Activated CD8-positive, alpha-beta memory T cell treated with anti-CD3 and anti-CD28 coated beads for 48 hours (primary cell): ENCODE measurements at regions not wholly inside any gene's neighbourhood (a gene's known extent, or its start where the extent isn't known, plus 50 kb on each side); places are given as distances from the start of the nearest gene placed in this dataset.

Experiments used
- DNase-seq, 3 experiments: peaks; one replicate each; pipeline ENCODE4 v3.0.0-alpha.2; 2020; ENCODE audit warnings: low read depth in 2 of 3, low spot score in 2 of 3

- no peak for DNase-seq
These were observed 76.2 kb upstream of the ARHGAP32 start for GRCh38 chr11:129268371-129268770.

DNA sequence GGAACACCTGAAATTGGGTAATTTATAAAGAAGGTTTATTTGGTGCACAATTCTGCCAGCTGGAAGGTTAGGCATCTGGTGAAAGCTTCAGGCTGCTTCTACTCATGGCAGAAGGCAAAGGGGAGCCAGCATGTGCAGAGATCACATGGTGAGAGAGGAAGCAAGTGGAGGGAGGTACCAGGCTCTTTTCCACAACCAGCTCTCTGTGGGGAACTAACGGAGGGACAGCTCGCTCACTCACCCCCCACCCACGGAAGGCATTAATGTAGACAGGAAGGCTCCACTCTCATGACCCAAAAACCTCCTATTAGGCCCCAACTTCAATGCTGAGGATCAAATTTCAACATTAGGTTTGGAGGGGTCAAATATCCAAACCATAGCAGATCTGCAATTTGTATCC lies 75.6 kb upstream of the ARHGAP32 start:
- no peak for DNase-seq

DNA sequence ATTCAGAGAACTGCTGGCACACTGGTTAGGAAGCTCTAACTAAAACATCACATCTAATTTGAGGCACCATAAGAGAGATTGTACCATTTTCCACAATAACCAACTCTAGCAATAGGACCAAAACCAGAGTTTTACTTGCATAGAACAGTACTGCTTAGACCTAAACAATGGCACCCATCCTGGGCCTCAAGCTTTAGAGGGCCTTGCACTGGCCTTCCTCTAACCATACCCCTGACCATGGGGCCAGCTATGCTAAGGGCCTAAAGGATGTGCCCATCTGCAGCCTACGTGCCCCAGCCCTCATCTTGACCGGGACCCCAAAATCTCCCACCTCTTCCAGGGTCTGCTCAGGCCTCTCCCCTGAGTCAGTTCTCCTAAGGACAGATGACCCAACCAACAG lies 74.4 kb upstream of the ARHGAP32 start:
- DNase-seq: no peak

GRCh38 chr11:129265125-129265788 lies 73.1 kb upstream of the ARHGAP32 start:
- DNase-seq: no peak

DNA sequence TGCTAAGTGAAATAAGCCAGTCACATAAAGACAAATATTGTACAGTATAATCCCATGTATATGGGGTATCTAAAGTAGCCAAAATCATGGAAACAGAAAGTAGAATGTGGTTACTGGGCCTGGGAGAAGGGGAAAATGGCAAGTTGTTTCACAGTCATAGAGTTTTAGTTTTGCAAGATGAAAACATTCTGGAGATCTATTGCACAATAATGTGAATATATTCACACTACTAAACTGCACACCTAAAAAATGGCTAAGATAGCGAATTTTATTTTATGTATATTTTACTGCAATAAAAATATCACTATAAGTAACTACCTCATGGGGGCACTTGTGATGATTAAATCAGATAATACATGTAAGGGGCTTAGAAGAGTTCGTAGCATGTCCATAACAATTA lies 72.0 kb upstream of the ARHGAP32 start:
- DNase-seq: no peak

DNA sequence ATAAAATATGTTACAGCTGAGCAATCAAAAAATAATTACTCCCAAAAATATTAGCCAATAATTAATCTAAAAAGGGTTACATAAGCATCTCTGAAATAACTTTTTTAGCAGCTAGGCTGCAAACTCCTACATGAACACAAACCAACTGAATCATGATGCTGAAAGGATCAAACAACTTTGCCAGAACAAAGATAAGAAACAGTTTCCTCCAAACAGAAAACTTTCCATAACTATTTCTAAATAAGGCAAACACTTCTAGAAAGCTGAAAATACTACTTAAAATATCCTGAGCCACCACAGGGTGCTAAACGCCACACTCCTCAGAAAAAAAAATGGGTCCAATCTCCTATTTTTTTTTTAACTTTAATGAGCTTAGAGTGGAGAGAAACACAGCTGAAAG lies 68.6 kb upstream of the ARHGAP32 start:
- no peak for DNase-seq

GRCh38 chr11:129259931-129260348 lies 67.8 kb upstream of the ARHGAP32 start:
- DNase-seq: no peak

DNA sequence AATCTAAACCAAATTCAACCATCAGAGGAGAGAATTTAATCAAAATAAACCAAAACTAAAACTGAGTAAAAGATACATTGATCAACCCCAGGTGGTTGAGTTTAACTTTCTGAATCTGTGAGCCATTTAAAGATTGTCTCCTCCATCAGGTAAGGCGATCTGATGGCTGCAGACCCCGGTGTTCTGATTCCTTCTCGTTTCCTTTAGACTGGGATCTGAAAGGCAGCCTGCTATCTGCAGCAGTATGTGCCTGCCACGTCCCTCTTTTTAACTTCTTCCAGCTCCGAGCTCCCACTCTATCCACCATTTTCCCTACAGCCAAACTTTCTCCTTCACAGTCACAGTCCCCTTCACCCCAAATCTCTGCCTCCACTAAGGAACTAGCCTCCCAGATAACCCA lies 66.1 kb upstream of the ARHGAP32 start:
- DNase-seq: no peak

GRCh38 chr11:129257512-129257911 lies 65.4 kb upstream of the ARHGAP32 start:
- DNase-seq: no peak

DNA sequence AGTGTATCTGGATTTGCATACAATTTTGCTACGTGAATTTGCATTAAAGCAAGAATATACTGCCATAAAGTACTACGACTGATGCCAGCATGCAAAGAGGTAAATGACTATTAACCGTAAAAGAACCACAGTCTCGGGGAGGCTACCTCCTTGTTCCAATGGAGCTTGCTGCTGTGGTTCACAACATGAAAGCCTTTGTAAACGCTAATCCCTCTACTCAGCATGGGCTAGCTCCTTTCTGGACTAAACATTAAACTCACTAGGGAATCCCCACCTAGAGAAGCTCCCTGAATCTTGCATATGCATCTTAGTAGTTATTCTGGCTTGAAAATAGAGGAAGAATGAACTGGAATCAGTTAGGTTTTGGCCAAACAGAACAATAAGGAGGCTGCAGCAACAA lies 60.5 kb upstream of the ARHGAP32 start:
- DNase-seq: no peak

GRCh38 chr11:129251067-129251466 lies 58.9 kb upstream of the ARHGAP32 start:
- DNase-seq: no peak

DNA sequence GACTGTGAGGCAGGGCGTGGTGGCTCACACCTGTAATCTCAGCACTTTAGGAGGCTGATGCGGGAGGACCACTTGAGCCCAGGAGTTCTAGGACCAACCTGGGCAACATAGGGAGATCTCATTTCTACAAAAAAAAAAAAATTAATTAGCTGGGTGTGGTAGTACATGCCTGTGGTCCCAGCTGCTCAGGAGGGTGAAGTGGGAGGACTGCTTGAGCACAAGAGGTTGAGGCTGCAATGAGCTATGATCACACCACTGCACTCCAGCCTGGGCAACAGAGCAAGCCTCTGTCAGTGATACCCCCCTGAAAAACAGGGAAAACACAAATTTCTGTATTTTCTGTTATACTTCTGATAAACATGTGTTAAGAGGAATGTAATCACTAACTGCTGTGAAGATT lies 57.8 kb upstream of the ARHGAP32 start:
- no peak for DNase-seq

- DNase-seq: no peak
These were observed 57.2 kb upstream of the ARHGAP32 start for GRCh38 chr11:129249351-129249750.

GRCh38 chr11:129248618-129249017 lies 56.5 kb upstream of the ARHGAP32 start:
- DNase-seq: no peak

GRCh38 chr11:129247135-129247534 lies 55.0 kb upstream of the ARHGAP32 start:
- DNase-seq: no peak

- no peak for DNase-seq
These were observed 50.7 kb upstream of the ARHGAP32 start for GRCh38 chr11:129242855-129243254.
